ENCODE measurements at regions not wholly inside any gene's neighbourhood (a gene's known extent, or its start where the extent isn't known, plus 50 kb on each side); places are given as distances from the start of the nearest gene placed in this dataset.

DNA sequence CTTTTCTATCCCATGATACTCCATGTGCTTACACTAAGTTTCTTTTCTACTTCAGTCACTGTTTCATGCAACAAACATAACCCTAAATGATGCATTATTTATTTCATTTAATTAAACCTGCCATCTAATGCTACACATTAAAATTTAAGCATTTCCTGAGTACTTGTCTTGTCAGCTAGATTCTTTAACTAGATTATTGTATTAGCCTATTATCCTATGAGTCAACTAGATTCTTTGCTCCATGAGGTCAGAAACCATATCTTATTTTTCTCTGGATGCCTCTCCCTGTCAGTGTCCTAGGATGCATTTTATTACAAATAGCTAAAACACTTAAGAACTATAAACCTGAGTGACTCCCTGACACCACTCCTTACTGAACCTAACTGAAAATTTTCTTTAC lies 652.4 kb downstream of the SLC4A3 start:
- Histone ChIP-seq H3K9me3 (replicated peaks; ENCODE audit: control insufficient read depth, insufficient read depth, low read depth, low read length) (no peaks in the 10 kb centered on the region), H3K4me3 (no peak overlapping the region), H3K36me3 (ENCODE audit: control insufficient read depth, insufficient read depth, low read length) (no peaks in the 10 kb centered on the region), H3K4me1 (replicated peaks in 1 of 2; ENCODE audit: control insufficient read depth in 2 of 2, insufficient read depth in 2 of 2, low read length in 2 of 2) (no peaks in the 10 kb centered on the region), H3K4me2 (ENCODE audit: insufficient read depth, low read length) (no peak overlapping the region), H3K9ac (ENCODE audit: insufficient read depth in 1 of 2, low read depth in 2 of 2, low read length in 2 of 2) (no peak overlapping the region), H2AFZ (ENCODE audit: low read depth, low read length) (no peak overlapping the region), H3K27me3 (ENCODE audit: control insufficient read depth in 2 of 2, insufficient read depth in 2 of 2, low read length in 2 of 2) (no peaks in the 10 kb centered on the region), H3K27ac (ENCODE audit: extremely low read depth, low read depth, low read length) (no peak overlapping the region), H4K20me1 (replicated peaks; ENCODE audit: control insufficient read depth, insufficient read depth, low read length) (no peaks in the 10 kb centered on the region), H3K79me2 (ENCODE audit: control insufficient read depth, insufficient read depth, low read length) (no peaks in the 10 kb centered on the region), H3K9me1 (ENCODE audit: control insufficient read depth, insufficient read depth, low read length) (no peaks in the 10 kb centered on the region)
- no TSS peak for BruUV-seq (replicated peaks)
- DNase-seq (ENCODE audit: extremely low read depth in 1 of 4, low spot score in 3 of 4) (no peak), FAIRE-seq (no peak), ATAC-seq (no peak)
- intact Hi-C loops (cut with micrococcal nuclease) (no loop called here), in situ Hi-C loops (cut with MboI) (no loop called here)
- TF ChIP-seq ZNF695 (CRISPR knock-in tag; IDR thresholded peaks at IDR 0.05) (no peak), ZFX (CRISPR knock-in tag; IDR thresholded peaks at IDR 0.05) (no peak), NR1H2 (CRISPR knock-in tag; IDR thresholded peaks at IDR 0.05) (no peak)
- TF ChIP-seq, protein P1, sequence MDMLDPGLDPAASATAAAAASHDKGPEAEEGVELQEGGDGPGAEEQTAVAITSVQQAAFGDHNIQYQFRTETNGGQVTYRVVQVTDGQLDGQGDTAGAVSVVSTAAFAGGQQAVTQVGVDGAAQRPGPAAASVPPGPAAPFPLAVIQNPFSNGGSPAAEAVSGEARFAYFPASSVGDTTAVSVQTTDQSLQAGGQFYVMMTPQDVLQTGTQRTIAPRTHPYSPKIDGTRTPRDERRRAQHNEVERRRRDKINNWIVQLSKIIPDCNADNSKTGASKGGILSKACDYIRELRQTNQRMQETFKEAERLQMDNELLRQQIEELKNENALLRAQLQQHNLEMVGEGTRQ (CRISPR knock-in tag; IDR thresholded peaks at IDR 0.05): no peak
- ChIA-PET POLR2A (no interaction called here), CTCF (ENCODE audit: low intra/inter-chr PET ratio) (no interaction called here)

DNA sequence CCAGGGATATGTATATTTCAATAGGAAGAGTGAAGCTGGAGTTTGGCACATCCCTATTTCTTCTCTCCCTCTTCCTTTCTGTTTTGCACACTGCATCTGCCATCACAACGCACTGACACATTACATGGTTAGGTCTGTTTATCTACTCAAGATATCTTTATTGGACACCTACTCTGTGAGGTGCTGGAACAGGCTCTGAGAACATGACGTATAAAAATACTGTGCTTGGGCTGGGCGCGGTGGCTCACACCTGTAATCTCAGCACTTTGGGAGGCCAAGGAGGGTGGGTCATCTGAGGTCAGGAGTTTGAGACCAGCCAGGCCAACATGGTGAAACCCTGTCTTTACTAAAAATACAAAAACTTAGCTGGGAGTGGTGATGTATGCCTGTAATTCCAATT lies 653.3 kb downstream of the SLC4A3 start:
- intact Hi-C loops (cut with micrococcal nuclease): no loop called here
- H3K36me3 ChIP-seq (ENCODE audit: control insufficient read depth, insufficient read depth, low read length): no peaks in the 10 kb centered on the region
- H3K9ac ChIP-seq (ENCODE audit: insufficient read depth in 1 of 2, low read depth in 2 of 2, low read length in 2 of 2): no peak overlapping the region
- no peaks in the 10 kb centered on the region for H3K9me3 ChIP-seq (replicated peaks; ENCODE audit: control insufficient read depth, insufficient read depth, low read depth, low read length)
- no peaks in the 10 kb centered on the region for H3K79me2 ChIP-seq (ENCODE audit: control insufficient read depth, insufficient read depth, low read length)
- POLR2A ChIA-PET: no interaction called here
- H3K4me1 ChIP-seq (replicated peaks in 1 of 2; ENCODE audit: control insufficient read depth in 2 of 2, insufficient read depth in 2 of 2, low read length in 2 of 2): no peaks in the 10 kb centered on the region
- CTCF ChIA-PET (ENCODE audit: low intra/inter-chr PET ratio): no interaction called here
- ATAC-seq (no peak), DNase-seq (ENCODE audit: extremely low read depth in 1 of 4, low spot score in 3 of 4) (no peak), FAIRE-seq (no peak)
- in situ Hi-C loops (cut with MboI): no loop called here
- H2AFZ ChIP-seq (ENCODE audit: low read depth, low read length): no peak overlapping the region
- H3K27me3 ChIP-seq (ENCODE audit: control insufficient read depth in 2 of 2, insufficient read depth in 2 of 2, low read length in 2 of 2): no peaks in the 10 kb centered on the region
- H4K20me1 ChIP-seq (replicated peaks; ENCODE audit: control insufficient read depth, insufficient read depth, low read length): no peaks in the 10 kb centered on the region
- H3K27ac ChIP-seq (ENCODE audit: extremely low read depth, low read depth, low read length): no peak overlapping the region
- H3K9me1 ChIP-seq (ENCODE audit: control insufficient read depth, insufficient read depth, low read length): no peaks in the 10 kb centered on the region
- 0% methylated on average over 4 of the region's 4 CpGs for WGBS (ENCODE audit: insufficient coverage, low coverage, missing lambda C conversion rate)
- no peak overlapping the region for H3K4me2 ChIP-seq (ENCODE audit: insufficient read depth, low read length)
- BruUV-seq (replicated peaks): no TSS peak
- H3K4me3 ChIP-seq: no peak overlapping the region
- TF ChIP-seq MYBL2 (IDR thresholded peaks at IDR 0.05; ENCODE audit: low read depth) (no peak), MYBL2 (CRISPR knock-in tag; IDR thresholded peaks at IDR 0.05; ENCODE audit: borderline replicate concordance) (no peak), NR2C1 (IDR thresholded peaks at IDR 0.05) (no peak), NR2C1 (tag; IDR thresholded peaks at IDR 0.05) (no peak), HMG20B (CRISPR knock-in tag; IDR thresholded peaks at IDR 0.05) (no peak), RFX1 (IDR thresholded peaks at IDR 0.05) (no peak), MED1 (CRISPR knock-in tag; IDR thresholded peaks at IDR 0.05; ENCODE audit: borderline replicate concordance) (no peak), CBX1 (IDR thresholded peaks at IDR 0.05; ENCODE audit: low read depth) (no peak), ZNF124 (CRISPR knock-in tag; IDR thresholded peaks at IDR 0.05) (no peak), KDM5B (IDR thresholded peaks at IDR 0.05; ENCODE audit: insufficient replicate concordance, low read depth, low read length) (no peak), ZNF41 (CRISPR knock-in tag; conservative IDR thresholded peaks at IDR 0.05) (no peak)
- TF ChIP-seq, protein P2, sequence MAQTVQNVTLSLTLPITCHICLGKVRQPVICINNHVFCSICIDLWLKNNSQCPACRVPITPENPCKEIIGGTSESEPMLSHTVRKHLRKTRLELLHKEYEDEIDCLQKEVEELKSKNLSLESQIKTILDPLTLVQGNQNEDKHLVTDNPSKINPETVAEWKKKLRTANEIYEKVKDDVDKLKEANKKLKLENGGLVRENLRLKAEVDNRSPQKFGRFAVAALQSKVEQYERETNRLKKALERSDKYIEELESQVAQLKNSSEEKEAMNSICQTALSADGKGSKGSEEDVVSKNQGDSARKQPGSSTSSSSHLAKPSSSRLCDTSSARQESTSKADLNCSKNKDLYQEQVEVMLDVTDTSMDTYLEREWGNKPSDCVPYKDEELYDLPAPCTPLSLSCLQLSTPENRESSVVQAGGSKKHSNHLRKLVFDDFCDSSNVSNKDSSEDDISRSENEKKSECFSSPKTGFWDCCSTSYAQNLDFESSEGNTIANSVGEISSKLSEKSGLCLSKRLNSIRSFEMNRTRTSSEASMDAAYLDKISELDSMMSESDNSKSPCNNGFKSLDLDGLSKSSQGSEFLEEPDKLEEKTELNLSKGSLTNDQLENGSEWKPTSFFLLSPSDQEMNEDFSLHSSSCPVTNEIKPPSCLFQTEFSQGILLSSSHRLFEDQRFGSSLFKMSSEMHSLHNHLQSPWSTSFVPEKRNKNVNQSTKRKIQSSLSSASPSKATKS (CRISPR knock-in tag; IDR thresholded peaks at IDR 0.05): no peak

All from K562 (cell line).